Stimulated activated CD4-positive, alpha-beta T cell treated with anti-CD3 and anti-CD28 coated beads, TNF-alpha, amount 100 ng/mL, for 48 hours (primary cell): ENCODE measurements at regions not wholly inside any gene's neighbourhood (a gene's known extent, or its start where the extent isn't known, plus 50 kb on each side); places are given as distances from the start of the nearest gene placed in this dataset.
"Not testable (repeated sequence)": the region's sequence is repeated elsewhere in the genome, so short reads cannot be mapped to it uniquely, and the experiment has no call there.

Source experiments
- DNase-seq, 3 donors: peaks; one replicate each; pipeline ENCODE4 v3.0.0-alpha.2; 2020; ENCODE audit warnings: low read depth in 3 of 3

DNA sequence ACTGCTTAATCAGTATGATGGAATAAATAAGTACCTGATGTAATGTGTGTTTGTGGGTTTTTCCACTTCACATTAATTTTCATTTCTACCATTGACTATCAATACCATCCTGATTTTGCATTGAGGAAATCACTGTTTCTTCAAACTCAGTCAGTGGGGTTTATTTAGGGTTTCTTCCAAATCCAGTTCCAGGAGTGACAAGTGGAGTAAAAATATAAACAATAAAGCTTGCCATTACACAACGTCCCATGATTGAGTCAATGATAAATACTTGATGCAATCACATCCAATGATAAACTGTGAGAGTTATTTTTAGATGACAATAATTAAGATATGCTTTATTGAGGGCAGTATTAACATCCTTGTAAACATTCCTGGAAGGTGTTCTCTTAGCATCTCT, 1037.4 kb upstream of the GJE1 start:
- no peak for DNase-seq

DNA sequence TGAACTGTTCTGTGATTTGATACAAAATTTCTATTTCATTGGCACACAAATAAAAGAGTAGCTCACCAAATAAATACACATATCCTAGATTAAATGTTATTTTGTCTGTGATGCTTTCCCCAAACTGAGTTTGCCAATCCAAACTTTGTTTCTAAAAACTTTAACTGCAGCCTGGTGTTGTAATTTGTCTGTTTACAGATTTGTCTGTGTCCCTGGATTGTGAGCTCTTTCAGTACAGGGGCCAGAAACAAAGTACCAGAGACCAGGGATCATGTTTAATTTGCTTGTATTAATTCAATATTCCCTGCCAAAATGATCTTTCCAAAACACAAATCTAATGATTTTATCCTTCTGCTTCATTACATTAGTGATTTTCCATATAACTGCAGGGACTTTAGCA, 1044.6 kb upstream of the GJE1 start:
- DNase-seq: no peak

DNA sequence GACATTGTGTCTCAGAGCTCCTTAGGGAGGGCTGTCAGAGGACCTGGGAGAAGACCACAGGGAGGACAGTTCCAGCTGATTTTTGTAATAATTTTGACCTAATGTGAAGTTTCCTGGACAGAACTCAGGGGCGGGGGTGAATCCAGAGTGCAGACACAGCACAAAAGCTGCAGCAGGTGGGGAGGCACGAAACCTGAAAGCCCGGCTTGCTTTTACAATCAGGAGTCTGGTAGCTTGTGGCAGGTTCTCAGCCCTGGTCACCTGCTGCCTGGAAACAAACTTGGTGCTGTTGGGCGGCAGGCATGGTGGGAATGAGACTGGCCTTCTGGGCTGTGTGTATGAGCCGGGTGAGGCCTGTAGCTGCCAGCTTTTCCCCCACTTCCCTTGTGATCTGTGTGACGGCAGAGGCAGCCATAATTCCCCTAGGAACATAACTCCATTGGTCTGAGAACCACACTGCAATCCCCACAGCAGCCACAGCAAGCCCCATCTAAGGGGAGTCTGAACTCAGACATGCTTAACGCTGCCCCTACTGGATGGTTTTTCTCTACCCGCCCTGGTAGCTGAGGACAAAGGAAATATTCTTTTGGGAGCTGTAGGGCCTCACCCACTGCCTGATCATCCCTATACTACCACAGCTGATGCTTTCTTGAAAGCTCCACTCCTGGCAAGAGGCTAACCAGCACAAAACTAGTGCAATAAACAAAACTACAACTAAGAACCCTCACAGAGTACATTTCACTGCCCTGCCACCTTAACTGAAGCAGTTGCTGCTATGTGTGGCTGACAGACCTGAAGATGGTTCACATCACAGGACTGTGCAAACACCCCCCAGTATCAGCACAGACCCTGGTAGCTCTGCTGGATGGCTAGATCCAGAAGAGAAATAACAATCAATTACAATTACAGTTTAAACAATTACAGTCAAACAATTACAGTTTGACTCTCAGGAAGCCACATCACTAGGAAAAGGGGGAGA, 1055.1 kb upstream of the GJE1 start:
- peak in 1 of 3 donors; percentile 19 for DNase-seq

DNA sequence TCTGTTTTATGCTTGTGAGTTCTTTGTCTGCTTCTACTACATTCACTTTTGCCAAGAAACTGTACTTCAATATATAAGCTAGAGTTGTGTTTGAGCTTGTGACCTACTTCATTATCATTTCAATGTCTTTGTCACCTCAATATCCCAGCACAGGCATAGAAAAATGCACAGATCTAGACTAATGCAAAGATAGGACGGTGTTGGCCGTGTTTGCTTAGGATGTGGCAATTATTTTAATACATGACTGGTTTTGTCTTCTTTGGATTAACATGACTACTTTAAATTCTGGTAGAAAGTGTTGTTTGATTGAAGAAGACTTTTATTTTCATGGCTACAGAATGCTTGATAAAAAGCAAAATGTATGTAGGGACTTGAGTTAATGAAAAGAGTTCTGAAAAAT, 1075.0 kb upstream of the GJE1 start:
- no peak for DNase-seq

DNA sequence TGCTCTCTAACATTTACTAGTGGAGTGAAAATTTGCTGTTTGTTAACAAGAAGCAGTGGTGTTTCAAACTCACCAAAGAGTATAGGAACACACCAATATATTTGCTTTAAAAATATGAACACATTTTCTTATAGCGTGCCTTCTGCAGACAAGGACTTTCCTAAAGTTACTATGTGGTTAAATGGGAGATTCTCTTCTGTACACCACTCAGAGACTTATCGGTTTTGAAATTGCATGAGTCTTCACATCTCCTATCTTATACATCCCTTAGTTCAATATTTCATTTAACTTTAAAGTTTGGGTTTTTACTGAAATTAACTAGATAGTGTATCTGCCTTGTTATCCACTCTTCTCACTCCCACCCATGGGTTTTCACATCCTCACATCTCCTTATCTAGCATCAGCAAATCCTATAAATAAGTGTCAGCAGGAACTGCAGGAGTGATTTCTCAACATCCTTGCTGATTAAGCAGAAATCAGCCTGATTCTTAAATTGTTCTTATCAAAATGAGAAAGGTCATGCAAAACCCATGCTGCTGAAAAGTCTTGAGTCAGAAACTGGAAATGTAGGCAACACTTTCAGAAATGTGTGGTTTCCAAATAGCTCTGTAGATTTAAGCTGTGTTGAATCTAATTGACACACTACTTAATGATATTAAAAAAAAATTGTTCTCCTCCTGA, 1075.6 kb upstream of the GJE1 start:
- no peak for DNase-seq

DNA sequence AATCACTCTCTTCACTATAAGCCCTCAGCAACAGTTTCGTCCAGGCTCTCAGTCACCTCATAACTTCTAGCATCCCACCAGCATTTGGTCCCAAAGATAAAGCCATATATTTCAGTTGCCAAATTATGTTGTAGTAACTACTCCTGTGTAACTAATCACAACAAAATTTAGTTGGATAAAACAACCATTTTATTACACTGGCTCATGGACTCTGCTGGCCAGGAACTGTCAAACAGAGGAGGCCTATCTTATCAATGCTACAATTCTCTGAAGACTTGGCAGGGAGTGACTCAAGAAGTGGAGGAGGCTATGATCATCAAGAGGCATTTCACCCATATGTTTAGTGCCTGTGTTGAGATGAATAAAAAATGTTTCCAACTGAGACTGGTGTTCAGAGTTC, 1082.3 kb upstream of the GJE1 start:
- DNase-seq: no peak

DNA sequence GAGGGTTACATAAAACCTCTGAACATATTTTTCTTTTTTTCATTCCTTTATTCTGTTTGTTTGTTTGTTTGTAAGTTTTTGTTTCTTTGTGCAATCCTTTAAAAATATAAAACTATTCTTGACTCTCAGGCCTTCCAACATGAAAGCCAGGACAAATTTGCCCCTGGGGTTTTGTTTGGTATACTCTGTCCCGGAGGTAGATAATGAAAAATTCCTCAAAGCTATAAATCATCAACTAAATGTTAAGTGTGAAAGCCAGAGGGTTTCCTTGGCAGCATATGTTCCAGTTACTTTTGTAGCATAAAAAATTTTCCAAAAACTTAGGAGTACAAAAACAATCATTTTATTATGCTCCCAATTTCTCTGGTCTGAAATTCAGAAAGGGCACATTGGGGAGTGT, 1084.3 kb upstream of the GJE1 start:
- DNase-seq: no peak

DNA sequence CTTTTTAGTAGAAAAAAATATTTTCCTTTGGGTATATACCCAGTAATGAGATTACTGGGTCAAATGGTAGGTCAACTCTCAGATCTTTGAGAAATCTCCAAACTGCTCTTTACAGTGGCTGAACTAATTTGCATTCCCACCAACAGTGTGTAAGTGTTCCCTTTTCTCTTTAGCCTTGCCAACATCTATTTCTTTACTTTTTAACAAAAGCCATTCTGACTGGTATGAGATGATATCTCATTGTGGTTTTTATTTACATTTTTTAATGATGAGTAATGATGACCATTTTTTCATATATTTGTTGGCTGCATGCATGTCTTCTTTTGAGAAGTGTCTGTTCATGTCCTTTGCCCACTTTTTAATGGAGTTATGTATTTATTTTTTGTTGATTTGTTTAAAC, 1086.2 kb upstream of the GJE1 start:
- DNase-seq: not testable (repeated sequence)

DNA sequence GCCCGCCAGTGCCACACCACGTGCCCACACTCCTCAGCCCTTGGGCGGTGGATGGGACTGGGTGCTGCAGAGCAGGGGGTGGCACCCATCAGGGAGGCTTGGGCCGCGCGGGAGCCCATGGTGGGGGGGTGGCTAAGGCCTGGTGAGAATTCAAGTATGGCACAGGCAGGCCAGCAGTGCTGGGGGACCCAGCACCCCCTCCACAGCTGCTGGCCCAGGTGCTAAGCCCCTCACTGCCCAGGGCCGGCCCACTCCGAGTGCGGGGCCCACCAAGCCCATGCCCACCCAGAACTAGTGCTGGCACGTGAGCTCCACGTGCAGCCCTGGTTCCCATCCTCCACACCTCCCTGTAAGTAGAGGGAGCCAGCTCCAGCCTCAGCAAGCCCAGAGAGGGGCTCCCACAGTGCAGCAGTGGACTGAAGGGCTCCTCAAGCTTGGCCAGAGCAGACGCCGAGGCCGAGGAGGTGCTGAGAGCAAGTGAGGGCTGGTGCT, 1091.1 kb upstream of the GJE1 start:
- DNase-seq: no peak

DNA sequence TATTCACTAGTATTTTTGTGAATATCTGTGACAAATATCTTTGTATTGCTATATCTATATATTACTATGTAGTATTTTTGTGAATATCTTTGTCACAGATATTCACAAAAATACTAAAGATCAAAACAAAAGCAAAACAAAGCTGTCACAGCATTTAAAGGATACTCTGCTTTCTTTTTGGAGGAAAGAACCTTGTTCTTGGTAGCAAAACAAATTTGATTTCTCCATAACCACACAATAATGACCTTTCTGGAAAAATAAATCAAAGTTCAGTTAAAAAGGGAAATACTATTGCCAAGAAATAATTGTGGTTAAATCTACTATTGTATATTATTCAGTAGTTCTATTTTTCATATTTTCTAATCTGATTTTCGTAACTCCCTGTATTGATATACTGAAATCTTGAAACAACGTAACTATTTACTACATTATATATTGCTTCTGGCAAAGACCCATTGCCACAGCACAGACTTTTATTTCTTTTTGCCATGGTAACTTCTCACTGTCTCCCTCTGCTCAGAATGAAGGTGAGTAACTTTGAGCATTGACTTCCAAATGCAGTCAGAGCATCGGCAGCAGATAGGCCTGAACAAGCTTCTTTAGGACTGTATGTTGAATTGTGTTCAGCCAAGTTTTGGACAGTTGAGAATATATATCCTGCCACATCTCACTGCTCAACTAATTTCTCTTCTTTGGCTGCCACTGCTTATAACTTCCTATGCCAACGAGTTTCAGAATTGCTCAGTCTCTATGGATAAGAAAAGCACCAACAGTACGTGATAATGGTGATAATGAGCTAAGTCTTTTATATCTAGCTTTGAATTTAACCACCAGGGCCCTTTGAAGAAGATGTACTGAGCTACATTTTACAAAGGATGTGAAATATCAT, 1097.2 kb upstream of the GJE1 start:
- DNase-seq: no peak

DNA sequence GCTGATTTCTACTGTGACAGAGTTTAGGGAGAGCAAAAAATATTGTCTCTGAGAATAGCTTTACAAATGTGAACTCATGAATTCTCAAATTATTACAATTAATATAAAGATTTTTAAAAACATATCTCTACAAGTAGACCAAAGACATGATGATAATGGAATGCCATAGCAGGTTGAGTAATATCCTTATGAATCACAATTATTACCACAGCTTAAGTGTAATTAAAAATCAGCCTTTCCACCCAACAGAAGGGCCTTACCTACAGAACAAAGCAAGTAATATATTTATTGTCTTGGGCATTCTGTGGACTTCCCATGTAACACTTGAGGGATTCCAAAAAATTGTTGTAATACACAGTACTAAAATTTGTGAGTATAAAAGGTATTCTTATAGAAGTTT, 1099.6 kb upstream of the GJE1 start:
- DNase-seq: no peak

DNA sequence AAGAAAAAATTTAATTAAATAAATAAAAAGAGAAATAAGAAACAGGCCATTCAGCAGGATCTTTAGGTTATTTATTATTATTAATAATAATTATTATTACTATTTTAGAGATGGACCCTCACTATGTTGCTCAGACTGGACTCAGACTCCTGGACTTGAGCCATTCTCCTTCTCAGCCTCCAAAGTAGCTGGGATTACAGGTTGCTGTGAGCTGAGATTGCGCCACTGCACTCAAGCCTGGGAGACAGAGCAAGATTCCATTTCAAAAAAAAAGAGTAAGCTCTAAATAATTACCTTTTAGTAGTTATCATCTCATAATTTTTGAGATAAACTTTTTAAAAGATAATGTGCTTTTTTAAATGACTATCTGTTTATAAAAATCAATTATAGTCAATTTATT, 1102.8 kb upstream of the GJE1 start:
- DNase-seq: no peak

DNA sequence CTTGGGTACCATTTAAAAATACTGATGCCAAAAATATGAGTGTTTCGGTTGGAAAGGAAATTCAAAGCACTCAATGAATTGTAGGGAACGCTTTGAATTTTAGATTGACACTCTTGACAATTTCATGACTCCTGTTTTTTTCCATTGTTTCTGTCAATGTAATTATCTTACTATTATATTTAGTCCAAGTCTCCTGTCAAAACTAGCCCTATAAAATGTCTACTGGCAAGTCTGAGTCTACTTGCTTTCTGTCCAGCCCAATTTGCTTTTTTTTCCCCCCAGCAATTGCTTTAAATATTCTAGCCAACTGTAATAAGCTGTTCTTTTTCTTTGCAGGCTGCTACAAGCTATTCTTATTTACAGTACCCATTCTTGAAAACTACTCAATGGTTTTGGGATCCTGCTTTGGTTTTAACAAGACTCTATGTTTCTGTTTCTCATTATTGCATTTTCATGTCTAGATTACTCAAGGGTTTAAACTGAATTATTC, 1103.9 kb upstream of the GJE1 start:
- DNase-seq: no peak

DNA sequence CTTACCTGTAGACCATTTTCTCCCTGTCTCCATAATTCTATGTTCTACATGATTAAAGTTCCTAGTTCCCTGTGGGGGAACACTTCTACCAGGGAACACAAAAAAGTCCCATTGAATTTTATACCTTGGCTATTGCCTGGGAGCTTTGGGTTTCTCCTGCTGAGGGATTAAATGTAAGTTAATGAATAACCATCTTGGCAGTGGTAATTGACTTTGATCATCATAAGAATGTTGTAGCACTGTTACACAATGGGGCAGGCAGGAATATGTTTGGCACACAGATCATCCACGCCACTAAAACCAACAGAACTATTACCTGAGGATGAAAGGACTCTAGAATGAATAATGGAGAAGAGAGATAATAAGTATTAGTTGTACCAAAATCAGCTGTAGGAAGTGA, 1106.2 kb upstream of the GJE1 start:
- DNase-seq: no peak

DNA sequence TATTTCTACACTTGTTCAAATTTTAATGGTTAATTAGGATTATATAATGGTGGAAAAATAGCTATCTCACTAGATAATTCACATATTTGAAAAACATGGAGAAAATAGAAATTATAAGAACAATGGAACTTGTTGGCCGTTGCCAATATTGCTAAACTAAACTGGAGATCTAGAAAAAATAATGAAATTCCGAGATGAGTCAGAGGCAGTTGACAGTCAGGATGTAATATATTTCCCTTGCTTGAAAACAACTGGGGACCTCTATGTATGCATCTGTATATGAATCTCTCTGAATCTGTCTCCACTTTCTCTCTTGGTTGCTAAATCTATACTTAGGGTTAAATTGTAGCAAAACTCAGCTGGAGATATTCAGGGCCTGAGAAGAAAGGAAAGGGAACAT, 1108.2 kb upstream of the GJE1 start:
- DNase-seq: no peak

DNA sequence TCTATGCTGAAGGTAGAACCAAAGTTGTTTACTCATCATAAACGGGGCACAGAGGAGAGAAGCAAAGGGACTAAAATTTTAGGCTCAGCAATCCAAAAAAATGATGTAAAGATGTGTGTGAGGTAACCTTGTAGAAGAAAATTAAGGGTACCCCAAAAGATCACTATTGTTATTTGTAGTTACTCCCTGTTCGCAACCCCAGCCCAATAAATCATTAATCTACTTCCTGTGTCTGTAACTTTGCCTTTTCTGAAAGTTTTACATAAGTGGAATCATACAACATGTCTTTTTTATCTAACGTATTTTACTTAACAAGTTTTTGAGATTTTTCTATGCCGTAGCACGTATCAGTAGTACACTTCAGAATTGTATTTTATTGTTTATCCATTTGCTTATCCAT, 1114.8 kb upstream of the GJE1 start:
- DNase-seq: no peak

DNA sequence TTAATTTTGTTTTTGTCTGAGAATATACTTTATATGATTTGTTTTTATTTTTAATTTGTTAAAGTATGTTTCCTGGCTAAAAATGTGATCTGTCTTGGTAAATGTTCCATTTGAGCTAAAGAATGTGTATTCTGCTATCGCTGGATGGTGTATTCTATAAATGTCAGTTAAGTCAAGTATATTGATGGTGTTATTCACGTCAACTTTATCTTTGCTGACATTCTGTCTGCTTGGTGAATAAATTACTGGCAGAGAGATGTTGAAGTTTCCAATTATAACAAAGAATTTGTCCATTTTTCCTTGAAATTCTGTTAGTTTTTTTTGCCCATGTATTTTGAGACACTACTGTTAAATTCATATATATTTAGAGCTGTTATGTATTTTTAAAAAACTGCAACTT, 1131.8 kb upstream of the GJE1 start:
- no peak for DNase-seq

DNA sequence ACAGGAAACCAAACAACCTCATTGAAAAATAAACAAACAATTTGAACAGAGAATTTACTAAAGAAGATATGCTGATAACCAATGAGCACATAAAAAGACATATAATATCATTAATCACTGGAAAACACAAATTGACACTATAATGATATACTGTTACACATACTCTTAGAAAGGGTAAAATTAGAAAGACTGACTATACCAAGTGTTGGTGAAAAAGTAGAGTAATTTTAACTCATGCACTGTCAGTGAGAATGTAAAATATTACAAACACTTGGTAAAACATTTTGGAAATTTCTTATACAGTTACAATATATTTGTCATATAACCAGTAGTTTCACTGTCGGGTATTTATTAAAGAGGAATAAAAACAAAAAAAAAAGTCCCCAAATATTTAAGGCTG, 1139.2 kb upstream of the GJE1 start:
- DNase-seq: no peak

DNA sequence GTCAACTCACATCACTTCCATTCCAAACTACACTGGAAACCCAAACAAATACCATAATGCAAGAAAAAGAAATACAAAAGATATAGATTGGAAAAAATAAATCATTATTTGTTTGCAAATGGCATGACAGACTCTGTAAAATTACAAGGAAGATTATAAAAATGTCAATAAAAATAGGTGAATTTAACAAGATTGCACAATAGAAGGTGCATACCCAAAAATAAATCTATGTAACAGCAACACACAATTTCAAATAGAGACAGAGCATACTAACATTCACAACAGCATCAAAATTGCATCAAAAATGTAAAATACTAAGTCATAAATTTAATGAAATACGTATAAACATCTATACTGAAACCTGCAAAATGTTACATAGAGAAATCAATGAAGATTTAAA, 1140.0 kb upstream of the GJE1 start:
- no peak for DNase-seq

DNA sequence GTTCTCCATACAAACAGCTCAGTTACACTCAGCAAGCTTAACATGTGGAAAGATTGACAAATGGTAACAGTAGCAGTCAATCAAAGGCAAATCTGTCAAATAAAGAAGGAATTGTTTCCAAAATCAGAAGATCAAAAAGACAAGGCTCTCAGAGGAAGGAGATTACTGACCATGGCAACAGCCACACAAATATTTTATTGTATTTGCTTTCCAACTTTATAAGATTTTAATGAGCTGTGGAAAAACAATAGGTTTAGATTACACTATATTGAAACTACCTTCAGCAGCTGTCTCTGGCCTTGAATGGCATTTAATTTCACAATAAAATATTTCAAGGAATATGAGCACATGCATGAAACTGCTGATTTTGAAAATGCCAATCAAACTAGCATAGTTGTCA, 1143.9 kb upstream of the GJE1 start:
- no peak for DNase-seq

DNA sequence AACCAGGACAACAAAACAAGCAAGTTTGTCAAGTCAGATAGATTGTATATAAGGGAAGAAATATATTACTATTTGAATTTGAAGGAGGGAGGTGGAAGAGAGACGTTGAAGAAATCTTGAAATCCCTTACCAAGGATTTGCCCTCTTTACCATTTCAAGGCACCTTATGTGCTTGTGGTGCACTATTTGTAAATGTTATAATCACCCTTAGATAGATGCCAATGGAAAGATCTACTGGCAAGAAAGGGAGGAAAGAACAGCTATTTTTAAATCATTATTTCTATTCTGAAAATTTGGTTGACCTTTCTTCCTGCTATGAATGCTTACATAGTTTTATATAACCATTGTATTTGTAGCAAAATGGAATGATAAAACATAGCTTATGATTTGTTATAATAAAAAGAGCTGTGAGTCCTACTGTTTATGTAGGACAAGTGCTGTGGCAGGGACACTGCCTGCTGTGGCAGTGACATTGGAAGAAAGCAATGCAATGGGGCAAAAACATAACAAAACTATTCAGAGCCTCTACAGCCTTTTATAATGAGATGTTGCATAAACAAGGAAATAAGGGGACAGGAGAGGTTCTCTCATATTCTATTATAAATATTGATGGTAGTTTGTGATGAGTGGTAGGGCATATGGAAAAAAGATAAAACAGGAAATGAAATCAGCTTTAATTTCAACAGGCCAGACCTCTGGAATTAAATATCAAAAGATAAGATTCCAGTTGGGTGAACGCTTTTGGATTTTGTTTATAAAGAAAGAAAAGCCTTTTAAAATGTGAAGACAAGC, 1145.2 kb upstream of the GJE1 start:
- DNase-seq: no peak
